D721Med (cell line): ENCODE measurements at regions not wholly inside any gene's neighbourhood (a gene's known extent, or its start where the extent isn't known, plus 50 kb on each side); places are given as distances from the start of the nearest gene placed in this dataset.
"Not testable (repeated sequence)": the region's sequence is repeated elsewhere in the genome, so short reads cannot be mapped to it uniquely, and the experiment has no call there.

Experiments used
- DNase-seq: peaks from one replicate; pipeline ENCODE4 v3.0.0; 2011; ENCODE audit warnings: low spot score; ENCODE audit not compliant: insufficient read length
- FAIRE-seq: peaks from 2 replicates; lab custom pipeline; 2011; peaks lifted over from hg19 to GRCh38; lab: Jason Lieb, UNC
- CTCF ChIP-seq: IDR thresholded peaks from 2 replicates; pipeline ENCODE4 v1.5.1; 2012; ENCODE audit warnings: mild to moderate bottlenecking, control low read depth; ENCODE audit not compliant: insufficient read depth; ENCODE audit errors: missing control alignments

GRCh38 chr2:149702571-149702970 lies 115.0 kb upstream of the MMADHC start:
- no peak for DNase-seq
- TF ChIP-seq CTCF, result no peak
- FAIRE-seq, result no peak

DNA sequence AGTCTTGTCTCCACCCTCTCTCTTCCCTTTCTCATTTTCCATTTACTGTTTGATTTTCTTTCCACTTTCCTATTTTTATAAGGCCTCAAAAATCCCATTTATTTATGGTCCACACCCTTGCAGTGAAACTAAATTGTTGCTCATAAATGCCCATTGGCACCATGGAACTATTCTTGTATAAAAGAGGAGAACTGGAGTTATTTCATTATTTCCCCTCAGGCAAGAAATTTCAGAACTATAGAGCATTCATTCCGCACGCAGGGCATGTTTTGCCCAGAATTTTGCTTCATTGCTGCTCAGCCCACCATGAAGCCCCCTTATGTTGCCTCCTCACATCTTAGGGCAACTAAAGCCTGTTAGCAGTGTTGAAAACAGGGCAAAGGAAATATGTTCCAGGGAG lies 113.7 kb upstream of the MMADHC start:
- no peak for TF ChIP-seq CTCF
- DNase-seq, result no peak
- FAIRE-seq, result no peak

DNA sequence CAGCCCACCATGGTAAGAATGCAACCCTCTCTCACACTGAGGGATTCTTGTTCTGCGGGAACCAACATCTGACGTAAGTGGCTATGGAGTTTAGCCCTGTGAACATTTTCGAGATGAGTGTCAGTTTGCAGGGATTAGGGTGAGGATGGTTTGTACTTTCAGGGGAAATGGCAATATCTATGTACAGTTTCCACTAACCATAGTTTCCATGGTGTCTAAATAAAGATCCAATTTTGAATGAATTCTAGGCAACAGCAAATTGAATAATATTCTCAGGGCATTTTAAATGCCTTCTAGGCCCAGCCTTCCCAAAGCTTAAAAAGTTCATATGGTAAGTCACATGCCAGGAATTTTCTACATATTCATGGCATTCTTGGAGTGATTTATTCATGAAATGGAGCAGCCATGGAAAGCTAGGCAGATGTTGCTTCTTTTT lies 105.4 kb upstream of the MMADHC start:
- TF ChIP-seq CTCF, result no peak
- DNase-seq, result no peak
- no peak for FAIRE-seq

DNA sequence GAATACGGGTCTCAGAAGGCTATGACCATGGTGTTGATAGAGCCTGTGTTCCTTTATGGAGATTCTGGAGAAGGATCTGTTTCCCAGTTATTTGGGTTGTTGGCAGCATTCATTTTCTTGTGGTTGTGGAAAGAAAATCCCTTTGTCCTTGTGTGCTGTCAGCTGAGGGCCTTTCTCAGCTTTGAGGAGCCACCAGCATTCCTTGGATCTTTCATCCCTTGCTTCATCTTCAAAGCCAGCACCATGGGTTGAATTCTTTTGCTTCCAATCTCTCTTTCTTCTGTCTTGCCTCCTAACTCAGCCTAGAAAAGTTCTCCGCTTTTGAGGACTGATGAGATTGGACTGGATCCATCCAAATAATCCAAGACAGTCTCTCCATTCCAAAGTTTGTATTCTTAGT lies 103.2 kb upstream of the MMADHC start:
- FAIRE-seq, result no peak
- no peak for TF ChIP-seq CTCF
- no peak for DNase-seq

DNA sequence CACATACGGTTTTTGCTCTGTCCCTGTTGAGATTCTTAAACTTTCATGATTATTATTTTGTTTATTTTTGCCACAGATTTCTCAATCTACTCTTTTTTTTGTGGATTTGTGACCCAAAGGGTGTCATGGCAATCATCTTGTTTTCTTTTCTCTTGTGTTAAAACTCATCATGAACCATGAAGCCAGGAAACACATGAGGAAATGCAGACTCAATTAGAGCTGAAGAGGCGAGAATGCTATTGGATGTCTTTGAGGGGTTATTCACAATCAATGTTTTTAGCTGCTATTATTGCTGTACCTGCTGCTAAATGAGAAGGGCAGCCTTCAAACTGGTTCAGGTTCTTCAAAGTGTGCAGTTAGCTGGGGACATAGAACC lies 99.5 kb upstream of the MMADHC start:
- TF ChIP-seq CTCF, result no peak
- no peak for FAIRE-seq
- DNase-seq, result no peak

DNA sequence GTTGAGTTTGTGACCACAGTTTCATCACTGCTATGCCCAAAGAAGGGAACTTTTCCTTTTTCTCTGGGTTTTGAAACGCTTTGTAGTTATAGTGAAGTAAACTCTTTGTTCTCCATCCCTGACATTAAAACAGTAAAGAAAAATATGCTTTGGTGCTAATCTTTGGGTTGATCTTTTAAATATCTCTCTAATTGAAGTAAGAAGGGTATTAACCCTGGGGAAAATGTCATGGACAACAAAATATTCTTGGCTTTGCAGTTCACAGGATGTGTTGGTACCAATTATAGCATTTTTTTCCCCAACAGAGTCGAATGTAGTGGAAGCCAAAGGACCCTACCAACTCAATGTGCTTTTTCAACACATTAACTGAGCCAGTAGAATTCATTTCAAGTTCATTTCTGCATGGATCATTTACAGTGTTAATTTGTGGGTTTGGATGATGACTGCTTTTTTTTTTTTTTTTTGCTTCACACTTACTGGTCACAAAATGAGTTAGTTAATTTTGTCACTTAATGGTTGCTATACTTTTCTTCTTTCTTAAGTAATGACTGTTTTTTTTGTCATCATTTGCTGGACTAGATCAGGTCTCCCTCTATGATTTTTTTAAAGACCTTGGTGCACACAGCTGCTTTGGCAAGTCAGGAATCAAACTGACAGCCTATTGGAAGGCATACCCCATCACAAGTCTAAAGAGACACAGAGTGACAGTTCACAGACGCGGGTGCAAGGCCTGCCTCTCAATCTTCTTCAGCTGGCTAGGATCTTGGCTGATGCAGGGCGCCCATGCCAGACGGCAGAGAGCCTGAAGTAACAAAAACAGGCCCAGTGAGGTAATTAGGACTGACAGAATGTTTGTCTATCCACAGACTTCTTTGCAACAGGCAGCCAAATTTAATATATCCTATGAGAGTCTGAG lies 98.8 kb upstream of the MMADHC start:
- no peak for FAIRE-seq
- no peak for TF ChIP-seq CTCF
- DNase-seq, result no peak

DNA sequence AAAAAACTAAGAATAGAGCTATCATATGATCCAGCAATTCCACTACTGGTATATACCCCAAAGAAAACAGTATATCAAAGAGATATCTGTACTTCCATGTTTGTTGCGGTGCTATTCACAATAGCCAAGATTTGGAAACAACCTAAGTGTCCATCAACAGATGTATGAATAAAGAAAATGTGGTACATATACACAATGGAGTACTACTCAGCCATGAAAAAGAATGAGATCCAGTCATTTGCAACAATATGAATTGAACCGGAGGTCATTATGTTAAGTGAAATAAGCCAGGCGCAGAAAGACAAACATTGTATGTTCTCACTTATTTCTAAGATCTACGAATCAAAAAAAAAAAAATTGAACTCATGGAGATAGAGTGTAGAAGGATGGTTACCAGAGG lies 97.8 kb upstream of the MMADHC start:
- FAIRE-seq, DNase-seq: not testable (repeated sequence)
